ENCODE measurements at regions not wholly inside any gene's neighbourhood (a gene's known extent, or its start where the extent isn't known, plus 50 kb on each side); places are given as distances from the start of the nearest gene placed in this dataset.

DNA sequence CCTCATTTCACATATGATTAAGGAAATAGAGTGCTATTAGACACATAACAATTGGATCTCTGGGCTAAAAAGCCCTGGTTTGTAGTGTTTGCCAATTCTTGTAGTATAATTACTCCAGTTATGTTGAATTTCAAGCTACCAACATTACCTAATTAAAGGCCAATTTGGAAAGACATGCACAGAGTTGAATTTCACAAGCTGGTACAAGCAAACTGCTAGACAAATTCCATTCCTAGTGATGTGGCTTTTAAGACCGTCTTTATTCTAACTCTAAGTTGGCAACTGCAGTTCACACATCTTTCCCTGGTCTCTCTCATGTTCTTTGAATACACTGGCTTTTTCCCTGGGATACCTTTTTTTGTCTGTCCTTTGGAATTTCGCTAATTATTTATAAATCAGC, 384.1 kb upstream of the CNTNAP2 start:
- TF ChIP-seq EZH2 (IDR thresholded peaks at IDR 0.05; ENCODE audit: borderline replicate concordance), result no peak
- TF ChIP-seq, protein P1, sequence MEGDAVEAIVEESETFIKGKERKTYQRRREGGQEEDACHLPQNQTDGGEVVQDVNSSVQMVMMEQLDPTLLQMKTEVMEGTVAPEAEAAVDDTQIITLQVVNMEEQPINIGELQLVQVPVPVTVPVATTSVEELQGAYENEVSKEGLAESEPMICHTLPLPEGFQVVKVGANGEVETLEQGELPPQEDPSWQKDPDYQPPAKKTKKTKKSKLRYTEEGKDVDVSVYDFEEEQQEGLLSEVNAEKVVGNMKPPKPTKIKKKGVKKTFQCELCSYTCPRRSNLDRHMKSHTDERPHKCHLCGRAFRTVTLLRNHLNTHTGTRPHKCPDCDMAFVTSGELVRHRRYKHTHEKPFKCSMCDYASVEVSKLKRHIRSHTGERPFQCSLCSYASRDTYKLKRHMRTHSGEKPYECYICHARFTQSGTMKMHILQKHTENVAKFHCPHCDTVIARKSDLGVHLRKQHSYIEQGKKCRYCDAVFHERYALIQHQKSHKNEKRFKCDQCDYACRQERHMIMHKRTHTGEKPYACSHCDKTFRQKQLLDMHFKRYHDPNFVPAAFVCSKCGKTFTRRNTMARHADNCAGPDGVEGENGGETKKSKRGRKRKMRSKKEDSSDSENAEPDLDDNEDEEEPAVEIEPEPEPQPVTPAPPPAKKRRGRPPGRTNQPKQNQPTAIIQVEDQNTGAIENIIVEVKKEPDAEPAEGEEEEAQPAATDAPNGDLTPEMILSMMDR (IDR thresholded peaks at IDR 0.05; ENCODE audit: poor library complexity), result no peak
